SK-N-SH (cell line): ENCODE measurements at regions not wholly inside any gene's neighbourhood (a gene's known extent, or its start where the extent isn't known, plus 50 kb on each side); places are given as distances from the start of the nearest gene placed in this dataset.

Experiments
- CTCF ChIA-PET: fragments of 300-600, 350-600 bp; formaldehyde crosslinking; extraction: SDS; loops from one replicate; lab custom pipeline; 2021; lab: Yijun Ruan, JAX
- POLR2A ChIA-PET: fragments of 350-600 bp; sonication (Branson Sonifier 250); formaldehyde crosslinking; extraction: SDS; loops from one replicate; lab custom pipeline; 2020; ENCODE audit warnings: antibody characterized with exemption, inconsistent platforms; lab: Yijun Ruan, JAX
- DNase-seq: peaks from one replicate; pipeline ENCODE4 v3.0.0; 2012
- H2AFZ ChIP-seq: fragments of 200-600 bp; sonication (generic); 2 replicates; pipeline ENCODE4 v1.8.1; 2016; ENCODE audit warnings: antibody characterized with exemption, mild to moderate bottlenecking, low read depth
- H3F3A ChIP-seq: fragments of 200-600 bp; sonication (generic); replicated peaks from 2 replicates; pipeline ENCODE3; 2016; ENCODE audit warnings: antibody characterized with exemption, mild to moderate bottlenecking; ENCODE audit not compliant: insufficient read depth
- H3K27ac ChIP-seq, 2 experiments: fragments of 200-500 bp in 1 of 2; fragments of 200-600 bp in 1 of 2; sonication (Bioruptor generic) in 1 of 2; sonication (generic), shearing (Covaris generic) in 1 of 2; 2 replicates each; pipeline versions ENCODE4 v1.5.1 to v1.6.1; 2014 to 2016; ENCODE audit warnings: low read depth in 2 of 2, inconsistent platforms in 1 of 2, low read length in 1 of 2, mild to moderate bottlenecking in 1 of 2, mixed read lengths in 1 of 2
- H3K27me3 ChIP-seq: fragments of 200-600 bp; sonication (generic), shearing (Covaris generic); 2 replicates; pipeline ENCODE4 v1.6.1; 2016; ENCODE audit warnings: mixed run types; ENCODE audit not compliant: insufficient read depth
- H3K36me3 ChIP-seq, 2 experiments: fragments of 200-500 bp in 1 of 2; fragments of 200-600 bp in 1 of 2; sonication (Bioruptor generic) in 1 of 2; sonication (generic) in 1 of 2; replicated peaks in 1 of 2; 2 replicates each; pipeline versions ENCODE3 to v1.5.1; 2014 to 2016; ENCODE audit warnings: low read length in 1 of 2, mild to moderate bottlenecking in 1 of 2; ENCODE audit not compliant: insufficient read depth in 2 of 2, control insufficient read depth in 1 of 2
- H3K4me1 ChIP-seq, 2 experiments: fragments of 200-500 bp in 1 of 2; fragments of 200-600 bp in 1 of 2; sonication (Bioruptor generic) in 1 of 2; sonication (generic), shearing (Covaris generic) in 1 of 2; 2 replicates each; pipeline versions ENCODE4 v1.5.1 to v1.6.1; 2014 to 2016; ENCODE audit warnings: low read depth in 1 of 2, low read length in 1 of 2, mixed run types in 1 of 2; ENCODE audit not compliant: insufficient read depth in 2 of 2, control insufficient read depth in 1 of 2
- H3K4me2 ChIP-seq: fragments of 200-600 bp; sonication (generic), shearing (Covaris generic); 2 replicates; pipeline ENCODE4 v1.6.1; 2017; ENCODE audit warnings: mixed run types
- H3K4me3 ChIP-seq, 2 experiments: fragments of 200-500 bp in 1 of 2; fragments of 200-600 bp in 1 of 2; sonication (Bioruptor generic) in 1 of 2; sonication (generic), shearing (Covaris generic) in 1 of 2; 2 replicates each; pipeline versions ENCODE4 v1.5.1 to v1.8.1; 2014 to 2016; ENCODE audit warnings: low read depth in 2 of 2, inconsistent platforms in 1 of 2, low read length in 1 of 2, mild to moderate bottlenecking in 1 of 2, mixed read lengths in 1 of 2, moderate library complexity in 1 of 2
- H3K79me2 ChIP-seq: fragments of 200-600 bp; sonication (generic); 2 replicates; pipeline ENCODE4 v1.8.1; 2017; ENCODE audit warnings: mild to moderate bottlenecking; ENCODE audit not compliant: insufficient read depth
- H3K9ac ChIP-seq: fragments of 200-600 bp; sonication (generic); 2 replicates; pipeline ENCODE4 v1.6.1; 2017; ENCODE audit warnings: mixed run types
- H3K9me2 ChIP-seq: fragments of 200-600 bp; sonication (generic); 2 replicates; pipeline ENCODE4 v1.6.1; 2017; ENCODE audit warnings: mixed run types
- H3K9me3 ChIP-seq: fragments of 200-600 bp; sonication (generic); 2 replicates; pipeline ENCODE4 v1.6.1; 2017; ENCODE audit warnings: mixed run types, mild to moderate bottlenecking, moderate library complexity
- H4K20me1 ChIP-seq: fragments of 200-600 bp; sonication (generic); 2 replicates; pipeline ENCODE4 v1.6.1; 2017; ENCODE audit warnings: mild to moderate bottlenecking, mixed run types; ENCODE audit not compliant: insufficient read depth
- CHD2 ChIP-seq: fragments of 150-350 bp; IDR thresholded peaks from 2 replicates; pipeline ENCODE4 v1.6.1; 2018; ENCODE audit warnings: low read length; ENCODE audit not compliant: partially characterized antibody
- ELF1 ChIP-seq: IDR thresholded peaks from 2 replicates; pipeline ENCODE4 v1.4.0; 2012
- EZH2phosphoT487 ChIP-seq: fragments of 200-600 bp; sonication (generic); IDR thresholded peaks from 2 replicates; pipeline ENCODE4 v1.6.1; 2017; ENCODE audit warnings: low read depth, mixed run types, mild to moderate bottlenecking, antibody characterized with exemption, moderate library complexity, borderline replicate concordance
- FOXM1 ChIP-seq: IDR thresholded peaks from 2 replicates; pipeline ENCODE4 v1.4.0; 2012; ENCODE audit warnings: low read depth, mild to moderate bottlenecking
- GABPA ChIP-seq: IDR thresholded peaks from 2 replicates; pipeline ENCODE4 v1.4.0; 2012; ENCODE audit warnings: low read depth, mild to moderate bottlenecking
- GATA2 ChIP-seq: sonication (generic); formaldehyde crosslinking; IDR thresholded peaks from 2 replicates; pipeline ENCODE4 v1.5.0; 2020; ENCODE audit warnings: mild to moderate bottlenecking, missing genetic modification reagents
- NRF1 ChIP-seq: IDR thresholded peaks from 2 replicates; pipeline ENCODE4 v1.6.1; 2012; ENCODE audit warnings: low read depth, mild to moderate bottlenecking, low read length
- RAD21 ChIP-seq: IDR thresholded peaks from 2 replicates; pipeline ENCODE4 v1.6.1; 2012; ENCODE audit warnings: mild to moderate bottlenecking, low read length
- RCOR1 ChIP-seq: fragments of 150-350 bp; IDR thresholded peaks from 2 replicates; pipeline ENCODE4 v1.6.1; 2017; ENCODE audit warnings: antibody characterized with exemption, low read length
- RFX5 ChIP-seq: IDR thresholded peaks from 2 replicates; pipeline ENCODE4 v1.6.1; 2012; ENCODE audit warnings: mild to moderate bottlenecking, improper control_type of control experiment, low read length
- RXRA ChIP-seq: IDR thresholded peaks from 2 replicates; pipeline ENCODE4 v1.4.0; 2012; ENCODE audit warnings: low read depth, mild to moderate bottlenecking, borderline replicate concordance
- SIN3A ChIP-seq: IDR thresholded peaks from 2 replicates; pipeline ENCODE4 v1.6.1; 2012; ENCODE audit warnings: low read depth, mild to moderate bottlenecking, low read length, moderate library complexity, borderline replicate concordance
- WGBS: methylation state at CpG from one replicate; pipeline ENCODE4 v1.1.6; 2017; ENCODE audit warnings: low lambda C conversion rate; 5-methylcytosine and 5-hydroxymethylcytosine counted together
- TF ChIP-seq, protein P1 (sequence below): IDR thresholded peaks from 2 replicates; pipeline ENCODE4 v1.4.0; 2012; ENCODE audit warnings: low read depth, borderline replicate concordance
- TF ChIP-seq, protein P2 (sequence below): fragments of 200-600 bp; sonication (generic); IDR thresholded peaks from 2 replicates; pipeline ENCODE4 v1.6.1; 2017; ENCODE audit warnings: antibody characterized with exemption, mild to moderate bottlenecking, moderate library complexity
- TF ChIP-seq, protein P3 (sequence below): IDR thresholded peaks from 2 replicates; pipeline ENCODE4 v1.6.1; 2012; ENCODE audit warnings: mild to moderate bottlenecking, low read depth, low read length, moderate library complexity
- TF ChIP-seq, protein P4 (sequence below): IDR thresholded peaks from 2 replicates; pipeline ENCODE4; 2012
- TF ChIP-seq, protein P5 (sequence below): fragments of 150-350 bp; IDR thresholded peaks from 2 replicates; pipeline ENCODE4 v1.6.1; 2016; ENCODE audit warnings: mild to moderate bottlenecking, low read depth, low read length

DNA sequence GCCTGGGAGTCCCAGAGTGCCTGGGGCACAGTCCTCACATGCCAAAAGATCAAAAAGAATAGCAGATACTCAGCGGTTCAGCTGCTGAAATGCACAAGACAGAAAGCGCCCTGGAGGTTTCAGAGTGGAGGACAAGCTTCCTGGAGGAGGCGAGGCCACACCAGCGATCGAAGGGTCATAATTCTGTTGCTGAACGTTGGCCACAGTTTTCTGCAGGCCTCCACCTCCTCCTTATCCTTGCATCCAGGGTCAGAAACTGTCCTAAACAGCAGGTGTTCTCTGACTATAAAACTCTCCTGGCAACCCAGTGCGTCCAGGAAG is 220.3 kb upstream of the LINGO1 start:
- Histone ChIP-seq H3K4me1 (peaks cover 0 to 8% of the 10 kb centered on the region in 2 experiments; a peak in 1 of 4 replicates), H3K9me3 (peaks cover 5% of the 10 kb centered on the region; the same call in 1 of the 2 replicates), H3K4me3 (no peak overlapping the region), H3K4me2 (no peak overlapping the region), H3K27ac (no peak overlapping the region), H3K9me2 (no peaks in the 10 kb centered on the region), H3K36me3 (no peaks in the 10 kb centered on the region), H3K79me2 (no peaks in the 10 kb centered on the region), H3K9ac (no peak overlapping the region)
- CTCF ChIA-PET = interaction anchor here (1.2 to 5.6 kb wide), 4 partner anchors 17 to 219 kb away, joined by 3 to 21 read pairs (median 7); no protein-coding TSS in a partner anchor
- TF ChIP-seq EZH2phosphoT487 (no peak), CHD2 (no peak), GATA2 (no peak), RFX5 (no peak), RAD21 (no peak), RCOR1 (no peak), GABPA (no peak), SIN3A (no peak), RXRA (no peak), FOXM1 (no peak), ELF1 (no peak), NRF1 (no peak)
- TF ChIP-seq, protein P1, sequence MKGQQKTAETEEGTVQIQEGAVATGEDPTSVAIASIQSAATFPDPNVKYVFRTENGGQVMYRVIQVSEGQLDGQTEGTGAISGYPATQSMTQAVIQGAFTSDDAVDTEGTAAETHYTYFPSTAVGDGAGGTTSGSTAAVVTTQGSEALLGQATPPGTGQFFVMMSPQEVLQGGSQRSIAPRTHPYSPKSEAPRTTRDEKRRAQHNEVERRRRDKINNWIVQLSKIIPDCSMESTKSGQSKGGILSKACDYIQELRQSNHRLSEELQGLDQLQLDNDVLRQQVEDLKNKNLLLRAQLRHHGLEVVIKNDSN = no peak
- TF ChIP-seq, protein P2, sequence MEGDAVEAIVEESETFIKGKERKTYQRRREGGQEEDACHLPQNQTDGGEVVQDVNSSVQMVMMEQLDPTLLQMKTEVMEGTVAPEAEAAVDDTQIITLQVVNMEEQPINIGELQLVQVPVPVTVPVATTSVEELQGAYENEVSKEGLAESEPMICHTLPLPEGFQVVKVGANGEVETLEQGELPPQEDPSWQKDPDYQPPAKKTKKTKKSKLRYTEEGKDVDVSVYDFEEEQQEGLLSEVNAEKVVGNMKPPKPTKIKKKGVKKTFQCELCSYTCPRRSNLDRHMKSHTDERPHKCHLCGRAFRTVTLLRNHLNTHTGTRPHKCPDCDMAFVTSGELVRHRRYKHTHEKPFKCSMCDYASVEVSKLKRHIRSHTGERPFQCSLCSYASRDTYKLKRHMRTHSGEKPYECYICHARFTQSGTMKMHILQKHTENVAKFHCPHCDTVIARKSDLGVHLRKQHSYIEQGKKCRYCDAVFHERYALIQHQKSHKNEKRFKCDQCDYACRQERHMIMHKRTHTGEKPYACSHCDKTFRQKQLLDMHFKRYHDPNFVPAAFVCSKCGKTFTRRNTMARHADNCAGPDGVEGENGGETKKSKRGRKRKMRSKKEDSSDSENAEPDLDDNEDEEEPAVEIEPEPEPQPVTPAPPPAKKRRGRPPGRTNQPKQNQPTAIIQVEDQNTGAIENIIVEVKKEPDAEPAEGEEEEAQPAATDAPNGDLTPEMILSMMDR = no peak
- TF ChIP-seq, protein P3, sequence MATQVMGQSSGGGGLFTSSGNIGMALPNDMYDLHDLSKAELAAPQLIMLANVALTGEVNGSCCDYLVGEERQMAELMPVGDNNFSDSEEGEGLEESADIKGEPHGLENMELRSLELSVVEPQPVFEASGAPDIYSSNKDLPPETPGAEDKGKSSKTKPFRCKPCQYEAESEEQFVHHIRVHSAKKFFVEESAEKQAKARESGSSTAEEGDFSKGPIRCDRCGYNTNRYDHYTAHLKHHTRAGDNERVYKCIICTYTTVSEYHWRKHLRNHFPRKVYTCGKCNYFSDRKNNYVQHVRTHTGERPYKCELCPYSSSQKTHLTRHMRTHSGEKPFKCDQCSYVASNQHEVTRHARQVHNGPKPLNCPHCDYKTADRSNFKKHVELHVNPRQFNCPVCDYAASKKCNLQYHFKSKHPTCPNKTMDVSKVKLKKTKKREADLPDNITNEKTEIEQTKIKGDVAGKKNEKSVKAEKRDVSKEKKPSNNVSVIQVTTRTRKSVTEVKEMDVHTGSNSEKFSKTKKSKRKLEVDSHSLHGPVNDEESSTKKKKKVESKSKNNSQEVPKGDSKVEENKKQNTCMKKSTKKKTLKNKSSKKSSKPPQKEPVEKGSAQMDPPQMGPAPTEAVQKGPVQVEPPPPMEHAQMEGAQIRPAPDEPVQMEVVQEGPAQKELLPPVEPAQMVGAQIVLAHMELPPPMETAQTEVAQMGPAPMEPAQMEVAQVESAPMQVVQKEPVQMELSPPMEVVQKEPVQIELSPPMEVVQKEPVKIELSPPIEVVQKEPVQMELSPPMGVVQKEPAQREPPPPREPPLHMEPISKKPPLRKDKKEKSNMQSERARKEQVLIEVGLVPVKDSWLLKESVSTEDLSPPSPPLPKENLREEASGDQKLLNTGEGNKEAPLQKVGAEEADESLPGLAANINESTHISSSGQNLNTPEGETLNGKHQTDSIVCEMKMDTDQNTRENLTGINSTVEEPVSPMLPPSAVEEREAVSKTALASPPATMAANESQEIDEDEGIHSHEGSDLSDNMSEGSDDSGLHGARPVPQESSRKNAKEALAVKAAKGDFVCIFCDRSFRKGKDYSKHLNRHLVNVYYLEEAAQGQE = no peak
- TF ChIP-seq, protein P4, sequence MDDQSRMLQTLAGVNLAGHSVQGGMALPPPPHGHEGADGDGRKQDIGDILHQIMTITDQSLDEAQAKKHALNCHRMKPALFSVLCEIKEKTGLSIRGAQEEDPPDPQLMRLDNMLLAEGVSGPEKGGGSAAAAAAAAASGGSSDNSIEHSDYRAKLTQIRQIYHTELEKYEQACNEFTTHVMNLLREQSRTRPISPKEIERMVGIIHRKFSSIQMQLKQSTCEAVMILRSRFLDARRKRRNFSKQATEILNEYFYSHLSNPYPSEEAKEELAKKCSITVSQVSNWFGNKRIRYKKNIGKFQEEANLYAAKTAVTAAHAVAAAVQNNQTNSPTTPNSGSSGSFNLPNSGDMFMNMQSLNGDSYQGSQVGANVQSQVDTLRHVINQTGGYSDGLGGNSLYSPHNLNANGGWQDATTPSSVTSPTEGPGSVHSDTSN = no peak
- TF ChIP-seq, protein P5, sequence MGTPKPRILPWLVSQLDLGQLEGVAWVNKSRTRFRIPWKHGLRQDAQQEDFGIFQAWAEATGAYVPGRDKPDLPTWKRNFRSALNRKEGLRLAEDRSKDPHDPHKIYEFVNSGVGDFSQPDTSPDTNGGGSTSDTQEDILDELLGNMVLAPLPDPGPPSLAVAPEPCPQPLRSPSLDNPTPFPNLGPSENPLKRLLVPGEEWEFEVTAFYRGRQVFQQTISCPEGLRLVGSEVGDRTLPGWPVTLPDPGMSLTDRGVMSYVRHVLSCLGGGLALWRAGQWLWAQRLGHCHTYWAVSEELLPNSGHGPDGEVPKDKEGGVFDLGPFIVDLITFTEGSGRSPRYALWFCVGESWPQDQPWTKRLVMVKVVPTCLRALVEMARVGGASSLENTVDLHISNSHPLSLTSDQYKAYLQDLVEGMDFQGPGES = no peak
- TF ChIP-seq, all 33 proteins: peak for 0
- POLR2A ChIA-PET = no interaction called here
- H2AFZ ChIP-seq = no peak overlapping the region
- 42% methylated on average over 7 of the region's 7 CpGs for WGBS
- DNase-seq = no peak
- H4K20me1 ChIP-seq = no peaks in the 10 kb centered on the region
- peaks cover 55% of the 10 kb centered on the region; the same call in 1 of the 2 replicates for H3K27me3 ChIP-seq
- H3F3A ChIP-seq = no peaks in the 10 kb centered on the region
